ENCODE measurements at regions not wholly inside any gene's neighbourhood (a gene's known extent, or its start where the extent isn't known, plus 50 kb on each side); places are given as distances from the start of the nearest gene placed in this dataset.

DNA sequence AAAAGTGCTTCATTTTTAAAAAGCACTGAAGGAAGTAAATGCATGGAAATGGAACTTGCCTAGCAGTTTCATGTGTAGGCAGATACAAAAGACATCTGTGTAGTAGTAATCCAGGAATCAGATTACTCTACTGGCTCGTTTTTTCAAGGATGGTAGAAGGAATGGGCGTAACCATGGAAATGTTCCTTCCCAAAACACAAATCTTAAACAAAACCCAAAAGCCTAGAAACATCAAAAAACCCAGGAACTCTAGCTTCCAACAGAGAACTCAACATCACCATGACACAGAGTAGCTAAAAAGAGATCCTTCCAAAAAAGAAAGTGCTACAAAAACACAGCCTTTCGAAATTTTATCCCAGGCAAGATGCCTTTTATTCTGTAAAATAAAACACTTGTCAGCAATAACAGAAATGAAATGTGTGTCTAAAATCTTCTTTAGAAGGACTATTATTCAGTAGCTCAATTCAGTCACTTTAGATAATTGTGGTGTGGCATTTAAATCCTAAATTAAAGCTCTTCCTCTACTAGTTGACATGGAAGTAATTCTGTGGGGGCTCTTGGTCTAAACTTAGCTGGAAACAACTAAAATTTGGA lies 81.7 kb downstream of the FAM217A start:
- Histone ChIP-seq H3K36me3 (ENCODE audit: control insufficient read depth in 4 of 4, insufficient read depth in 4 of 4, low read length in 3 of 4) (no peaks in the 10 kb centered on the region), H3K27ac (ENCODE audit: insufficient read depth in 1 of 2, low read depth in 1 of 2, low read length in 2 of 2, poor library complexity in 1 of 2, severe bottlenecking in 2 of 2) (no peak overlapping the region), H3K27me3 (replicated peaks in 2 of 5; ENCODE audit: control insufficient read depth in 4 of 5, insufficient read depth in 5 of 5, low read length in 4 of 5) (no peaks in the 10 kb centered on the region), H3K9me3 (ENCODE audit: control extremely low read depth in 1 of 5, control insufficient read depth in 4 of 5, insufficient read depth in 2 of 5, low read depth in 1 of 5, low read length in 4 of 5) (no peaks in the 10 kb centered on the region), H3K4me1 (ENCODE audit: control extremely low read depth in 1 of 4, control insufficient read depth in 4 of 4, insufficient read depth in 4 of 4, low read length in 3 of 4) (peaks cover 0 to 2% (median 0%) of the 10 kb centered on the region in 4 experiments), H3K4me3 (ENCODE audit: control insufficient read depth in 1 of 7, extremely low read depth in 1 of 7, insufficient read depth in 4 of 7, low read depth in 2 of 7, low read length in 6 of 7) (no peak overlapping the region)
- DNase-seq = no peak
- no CpG with 5 or more reads among the region's 3 CpGs for WGBS (ENCODE audit: insufficient coverage)
- POLR2A ChIA-PET = no interaction called here
- CTCF ChIA-PET = interaction anchor here (0.6 to 3.9 kb wide), 8 partner anchors 10 to 592 kb away, joined by 3 to 25 read pairs (median 4); no protein-coding TSS in a partner anchor

DNA sequence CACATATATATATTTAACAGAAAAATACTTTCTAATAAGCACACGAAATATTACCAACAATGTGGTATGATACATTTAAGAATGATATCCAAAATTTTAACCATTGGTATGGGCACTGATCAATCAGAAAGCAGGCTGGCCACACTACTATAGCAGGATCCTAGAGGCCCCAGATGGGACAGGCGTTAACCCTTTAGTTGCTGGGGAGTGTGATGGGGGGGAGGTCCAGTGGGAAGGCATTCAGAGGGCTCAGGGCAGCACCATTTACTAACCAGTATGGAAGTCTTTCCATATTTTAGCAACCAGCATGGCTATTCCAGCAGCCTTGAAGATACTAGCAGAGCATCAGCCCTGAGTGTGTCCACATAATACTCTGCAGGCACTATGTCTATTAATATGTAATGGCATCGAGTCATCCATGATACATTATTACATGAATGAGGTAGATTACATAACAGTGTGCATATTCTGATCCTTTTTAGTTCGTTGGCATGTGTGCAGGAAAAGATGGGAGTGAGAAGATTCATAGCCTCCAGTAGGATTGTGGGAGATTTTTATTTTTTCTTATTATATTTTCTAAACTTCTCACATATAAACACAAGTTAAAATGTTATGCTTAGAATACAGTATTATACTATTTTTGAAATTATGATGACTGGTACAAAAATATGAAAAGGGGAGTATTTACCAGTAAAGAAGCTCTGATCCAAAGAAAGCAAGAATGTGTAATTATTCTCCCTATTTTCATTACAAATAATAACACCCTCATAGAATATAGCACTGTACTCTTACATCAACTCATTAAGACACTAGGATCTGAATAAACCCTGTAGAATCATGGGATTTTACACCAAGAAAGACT lies 78.9 kb downstream of the FAM217A start:
- no peak overlapping the region for H3K4me3 ChIP-seq (ENCODE audit: control insufficient read depth in 1 of 7, extremely low read depth in 1 of 7, insufficient read depth in 4 of 7, low read depth in 2 of 7, low read length in 6 of 7)
- no peak for DNase-seq
- no peaks in the 10 kb centered on the region for H3K27me3 ChIP-seq (replicated peaks in 2 of 5; ENCODE audit: control insufficient read depth in 4 of 5, insufficient read depth in 5 of 5, low read length in 4 of 5)
- H3K4me1 ChIP-seq (ENCODE audit: control extremely low read depth in 1 of 4, control insufficient read depth in 4 of 4, insufficient read depth in 4 of 4, low read length in 3 of 4) = peaks cover 0 to 2% (median 0%) of the 10 kb centered on the region in 4 experiments
- ChIA-PET CTCF (no interaction called here), POLR2A (no interaction called here)
- WGBS (ENCODE audit: insufficient coverage) = no CpG with 5 or more reads among the region's 4 CpGs
- H3K27ac ChIP-seq (ENCODE audit: insufficient read depth in 1 of 2, low read depth in 1 of 2, low read length in 2 of 2, poor library complexity in 1 of 2, severe bottlenecking in 2 of 2) = no peak overlapping the region
- H3K9me3 ChIP-seq (ENCODE audit: control extremely low read depth in 1 of 5, control insufficient read depth in 4 of 5, insufficient read depth in 2 of 5, low read depth in 1 of 5, low read length in 4 of 5) = no peaks in the 10 kb centered on the region
- H3K36me3 ChIP-seq (ENCODE audit: control insufficient read depth in 4 of 4, insufficient read depth in 4 of 4, low read length in 3 of 4) = peaks cover 0 to 6% (median 0%) of the 10 kb centered on the region in 4 experiments

DNA sequence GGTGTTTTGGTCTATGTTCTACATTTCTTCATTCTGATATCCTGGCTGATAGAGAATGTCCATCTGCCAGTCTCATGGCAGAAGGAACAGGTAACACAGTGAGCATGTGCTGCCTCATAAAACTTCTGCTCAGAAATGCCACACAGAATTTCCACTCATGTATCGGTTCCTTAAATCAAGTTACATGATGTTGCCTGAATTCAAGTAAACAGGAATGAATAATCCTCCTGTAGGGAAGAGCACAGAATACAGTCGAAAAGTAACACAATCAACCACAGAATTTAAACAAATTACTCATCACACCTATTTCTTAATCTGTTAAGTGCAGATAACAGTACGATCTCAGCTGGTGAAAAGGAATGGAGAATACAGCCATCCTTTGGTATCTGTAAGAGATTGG lies 74.7 kb downstream of the FAM217A start:
- Histone ChIP-seq H3K27me3 (replicated peaks in 2 of 5; ENCODE audit: control insufficient read depth in 4 of 5, insufficient read depth in 5 of 5, low read length in 4 of 5) (no peaks in the 10 kb centered on the region), H3K36me3 (ENCODE audit: control insufficient read depth in 4 of 4, insufficient read depth in 4 of 4, low read length in 3 of 4) (peaks cover 0 to 9% (median 0%) of the 10 kb centered on the region in 4 experiments), H3K4me1 (ENCODE audit: control extremely low read depth in 1 of 4, control insufficient read depth in 4 of 4, insufficient read depth in 4 of 4, low read length in 3 of 4) (peaks cover 0 to 2% (median 0%) of the 10 kb centered on the region in 4 experiments), H3K27ac (ENCODE audit: insufficient read depth in 1 of 2, low read depth in 1 of 2, low read length in 2 of 2, poor library complexity in 1 of 2, severe bottlenecking in 2 of 2) (no peak overlapping the region), H3K9me3 (ENCODE audit: control extremely low read depth in 1 of 5, control insufficient read depth in 4 of 5, insufficient read depth in 2 of 5, low read depth in 1 of 5, low read length in 4 of 5) (no peaks in the 10 kb centered on the region), H3K4me3 (ENCODE audit: control insufficient read depth in 1 of 7, extremely low read depth in 1 of 7, insufficient read depth in 4 of 7, low read depth in 2 of 7, low read length in 6 of 7) (no peak overlapping the region)
- 100% methylated on average over 2 of the region's 3 CpGs for WGBS (ENCODE audit: insufficient coverage)
- no peak for DNase-seq
- CTCF ChIA-PET = interaction anchor here (1.1 kb wide), 2 partner anchors 12 to 14 kb away, joined by 3 read pairs; no protein-coding TSS in a partner anchor
- POLR2A ChIA-PET = no interaction called here

DNA sequence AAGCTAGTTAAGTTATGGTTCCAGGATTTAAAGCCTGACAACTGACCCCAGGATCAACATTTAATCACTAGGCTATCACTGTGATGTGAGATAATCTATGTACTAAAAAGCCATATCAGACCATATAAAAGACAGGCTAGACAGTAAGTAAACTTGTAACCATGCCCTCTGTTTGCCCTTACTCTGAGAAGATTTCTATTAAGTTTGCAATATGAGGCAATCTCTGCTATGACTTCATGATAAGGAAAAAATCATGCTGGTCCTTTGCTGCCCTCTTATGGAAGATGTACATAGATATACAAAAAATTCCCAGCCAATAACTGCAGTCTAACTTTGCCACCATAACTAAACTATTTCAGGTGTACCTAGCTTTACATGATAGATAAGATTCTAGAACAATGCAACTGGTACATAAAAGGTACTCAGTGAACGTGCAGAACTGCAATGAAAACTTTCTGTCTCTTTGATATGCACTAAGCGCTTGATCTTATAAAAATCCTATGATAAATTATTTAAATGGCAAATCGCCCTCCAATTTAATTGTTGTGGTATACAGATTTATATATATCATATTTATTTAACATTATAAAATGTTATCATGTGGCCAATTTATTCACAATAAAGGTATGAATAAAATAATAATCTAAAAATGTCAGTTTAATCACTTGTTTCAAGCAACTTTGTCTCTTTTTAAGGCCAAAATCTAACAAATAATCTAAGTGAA lies 70.5 kb downstream of the FAM217A start:
- DNase-seq = peak; percentile 68 to 84 (median 84)
- ChIA-PET POLR2A (interaction anchor here (1.2 kb wide), 1 partner anchor 13 kb away, joined by 3 read pairs; a partner anchor contains a TSS), CTCF (interaction anchor here (0.7 to 4.8 kb wide), 15 partner anchors 9 to 757 kb away, joined by 3 to 30 read pairs (median 4); a partner anchor contains a TSS)
- peaks cover 0 to 11% (median 8%) of the 10 kb centered on the region in 4 experiments for H3K4me1 ChIP-seq (ENCODE audit: control extremely low read depth in 1 of 4, control insufficient read depth in 4 of 4, insufficient read depth in 4 of 4, low read length in 3 of 4)
- no CpG with 5 or more reads among the region's 3 CpGs for WGBS (ENCODE audit: insufficient coverage)
- no peak overlapping the region for H3K4me3 ChIP-seq (ENCODE audit: control insufficient read depth in 1 of 7, extremely low read depth in 1 of 7, insufficient read depth in 4 of 7, low read depth in 2 of 7, low read length in 6 of 7)
- no peaks in the 10 kb centered on the region for H3K27me3 ChIP-seq (replicated peaks in 2 of 5; ENCODE audit: control insufficient read depth in 4 of 5, insufficient read depth in 5 of 5, low read length in 4 of 5)
- H3K27ac ChIP-seq (ENCODE audit: insufficient read depth in 1 of 2, low read depth in 1 of 2, low read length in 2 of 2, poor library complexity in 1 of 2, severe bottlenecking in 2 of 2) = no peak overlapping the region
- H3K9me3 ChIP-seq (ENCODE audit: control extremely low read depth in 1 of 5, control insufficient read depth in 4 of 5, insufficient read depth in 2 of 5, low read depth in 1 of 5, low read length in 4 of 5) = no peaks in the 10 kb centered on the region
- H3K36me3 ChIP-seq (ENCODE audit: control insufficient read depth in 4 of 4, insufficient read depth in 4 of 4, low read length in 3 of 4) = peaks cover 0 to 9% (median 0%) of the 10 kb centered on the region in 4 experiments

DNA sequence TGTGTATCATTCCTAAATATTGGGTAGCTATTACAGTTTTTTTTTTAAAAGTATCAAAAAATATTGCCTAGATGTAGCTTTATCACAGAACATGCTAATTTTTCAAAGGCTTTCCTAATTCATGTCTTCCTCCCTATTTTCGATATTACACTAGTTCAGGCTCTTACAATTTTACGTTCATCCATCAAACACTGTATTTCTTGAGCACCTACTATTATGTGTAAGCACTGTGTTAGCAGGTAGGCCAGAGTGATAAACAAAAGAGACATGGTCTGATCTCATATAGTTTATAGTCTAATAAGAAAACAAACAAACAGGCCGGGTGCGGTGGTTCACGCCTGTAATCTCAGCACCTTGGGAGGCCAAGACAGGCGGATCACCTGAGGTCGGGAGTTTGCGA lies 69.5 kb downstream of the FAM217A start:
- 94% methylated on average over 7 of the region's 8 CpGs for WGBS (ENCODE audit: insufficient coverage)
- no peak for DNase-seq
- ChIA-PET CTCF (interaction anchor here (0.9 to 4.8 kb wide), 12 partner anchors 8 to 267 kb away, joined by 3 to 30 read pairs (median 4); a partner anchor contains a TSS), POLR2A (no interaction called here)
- H3K4me3 ChIP-seq (ENCODE audit: control insufficient read depth in 1 of 7, extremely low read depth in 1 of 7, insufficient read depth in 4 of 7, low read depth in 2 of 7, low read length in 6 of 7) = no peak overlapping the region
- no peaks in the 10 kb centered on the region for H3K27me3 ChIP-seq (replicated peaks in 2 of 5; ENCODE audit: control insufficient read depth in 4 of 5, insufficient read depth in 5 of 5, low read length in 4 of 5)
- peaks cover 0 to 10% (median 3%) of the 10 kb centered on the region in 4 experiments for H3K36me3 ChIP-seq (ENCODE audit: control insufficient read depth in 4 of 4, insufficient read depth in 4 of 4, low read length in 3 of 4)
- no peaks in the 10 kb centered on the region for H3K9me3 ChIP-seq (ENCODE audit: control extremely low read depth in 1 of 5, control insufficient read depth in 4 of 5, insufficient read depth in 2 of 5, low read depth in 1 of 5, low read length in 4 of 5)
- H3K27ac ChIP-seq (ENCODE audit: insufficient read depth in 1 of 2, low read depth in 1 of 2, low read length in 2 of 2, poor library complexity in 1 of 2, severe bottlenecking in 2 of 2) = no peak overlapping the region
- peaks cover 0 to 11% (median 8%) of the 10 kb centered on the region in 4 experiments for H3K4me1 ChIP-seq (ENCODE audit: control extremely low read depth in 1 of 4, control insufficient read depth in 4 of 4, insufficient read depth in 4 of 4, low read length in 3 of 4)

DNA sequence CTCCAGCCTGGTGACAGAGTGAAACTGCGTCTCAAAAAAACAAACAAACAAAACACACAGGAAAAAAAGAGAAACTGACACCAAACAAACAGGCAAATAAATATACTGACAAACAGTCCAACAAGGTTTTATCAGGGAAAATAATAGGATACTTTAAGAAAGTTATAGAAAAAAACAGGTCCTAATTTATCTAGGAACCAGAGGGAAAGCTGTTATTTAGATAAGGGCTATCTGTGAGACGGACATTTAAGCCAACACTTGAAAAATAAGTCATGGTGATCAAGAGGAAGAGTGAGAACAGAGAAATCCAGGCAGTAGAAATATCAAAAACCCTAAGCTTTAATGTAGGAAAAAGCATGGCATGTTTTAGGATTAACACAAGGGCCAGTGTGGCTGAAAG lies 68.9 kb downstream of the FAM217A start:
- ChIA-PET POLR2A (no interaction called here), CTCF (interaction anchor here (0.9 to 4.3 kb wide), 9 partner anchors 8 to 268 kb away, joined by 3 to 30 read pairs (median 4); a partner anchor contains a TSS)
- 83% methylated on average over 2 of the region's 2 CpGs for WGBS (ENCODE audit: insufficient coverage)
- Histone ChIP-seq H3K4me3 (ENCODE audit: control insufficient read depth in 1 of 7, extremely low read depth in 1 of 7, insufficient read depth in 4 of 7, low read depth in 2 of 7, low read length in 6 of 7) (no peak overlapping the region), H3K9me3 (ENCODE audit: control extremely low read depth in 1 of 5, control insufficient read depth in 4 of 5, insufficient read depth in 2 of 5, low read depth in 1 of 5, low read length in 4 of 5) (no peaks in the 10 kb centered on the region), H3K36me3 (ENCODE audit: control insufficient read depth in 4 of 4, insufficient read depth in 4 of 4, low read length in 3 of 4) (peaks cover 0 to 10% (median 3%) of the 10 kb centered on the region in 4 experiments), H3K4me1 (ENCODE audit: control extremely low read depth in 1 of 4, control insufficient read depth in 4 of 4, insufficient read depth in 4 of 4, low read length in 3 of 4) (peaks cover 0 to 11% (median 8%) of the 10 kb centered on the region in 4 experiments), H3K27me3 (replicated peaks in 2 of 5; ENCODE audit: control insufficient read depth in 4 of 5, insufficient read depth in 5 of 5, low read length in 4 of 5) (no peaks in the 10 kb centered on the region), H3K27ac (ENCODE audit: insufficient read depth in 1 of 2, low read depth in 1 of 2, low read length in 2 of 2, poor library complexity in 1 of 2, severe bottlenecking in 2 of 2) (no peak overlapping the region)
- no peak for DNase-seq

Data from common myeloid progenitor, CD34-positive (primary cell).